ENCODE measurements at regions not wholly inside any gene's neighbourhood (a gene's known extent, or its start where the extent isn't known, plus 50 kb on each side); places are given as distances from the start of the nearest gene placed in this dataset.

GRCh38 chr5:138626333-138626944, 51.2 kb upstream of the HSPA9 start:
- H3K4me1 ChIP-seq (ENCODE audit: control insufficient read depth, insufficient read depth, low read length) = no peaks in the 10 kb centered on the region
- H3K27me3 ChIP-seq (ENCODE audit: control insufficient read depth, insufficient read depth, low read length) = no peaks in the 10 kb centered on the region
- no peaks in the 10 kb centered on the region for H3K36me3 ChIP-seq (ENCODE audit: control insufficient read depth, insufficient read depth, low read length)
- no peak overlapping the region for H3K27ac ChIP-seq (ENCODE audit: low read length)
- DNase-seq (ENCODE audit: low read depth, low spot score) = no peak
- H3K9me3 ChIP-seq (ENCODE audit: control insufficient read depth, insufficient read depth, low read length) = no peaks in the 10 kb centered on the region
- H3K4me3 ChIP-seq (ENCODE audit: low read length) = no peak overlapping the region
- WGBS (ENCODE audit: insufficient coverage, insufficient read length) = 100% methylated on average over 1 of the region's 5 CpGs

GRCh38 chr5:138625134-138625533, 49.9 kb upstream of the HSPA9 start:
- WGBS (ENCODE audit: insufficient coverage, insufficient read length) = 100% methylated on average over 1 of the region's 6 CpGs

More at GRCh38 chr5:138625134-138625533, 49.9 kb upstream of the HSPA9 start:
- Histone ChIP-seq H3K27me3 (ENCODE audit: control insufficient read depth, insufficient read depth, low read length) (no peaks in the 10 kb centered on the region), H3K27ac (ENCODE audit: low read length) (no peak overlapping the region), H3K9me3 (ENCODE audit: control insufficient read depth, insufficient read depth, low read length) (no peaks in the 10 kb centered on the region), H3K4me1 (ENCODE audit: control insufficient read depth, insufficient read depth, low read length) (no peaks in the 10 kb centered on the region), H3K36me3 (ENCODE audit: control insufficient read depth, insufficient read depth, low read length) (no peaks in the 10 kb centered on the region), H3K4me3 (ENCODE audit: low read length) (no peak overlapping the region)
- no peak for DNase-seq (ENCODE audit: low read depth, low spot score)
